ENCODE measurements at regions not wholly inside any gene's neighbourhood (a gene's known extent, or its start where the extent isn't known, plus 50 kb on each side); places are given as distances from the start of the nearest gene placed in this dataset.

GRCh38 chr2:40886655-40887054 is 434.8 kb upstream of the SLC8A1 start:
- Histone ChIP-seq H3K27ac (no peak overlapping the region), H3K27me3 (no peaks in the 10 kb centered on the region), H3K9me3 (no peaks in the 10 kb centered on the region), H3K4me1 (no peaks in the 10 kb centered on the region), H3K36me3 (no peaks in the 10 kb centered on the region), H3K4me3 (no peak overlapping the region)
- 92 to 93% methylated on average over 1 of the region's 1 CpG for WGBS, 2 donors (ENCODE audit: low coverage in 1 of 2)
- TF ChIP-seq POLR2A (IDR thresholded peaks at IDR 0.05) (no peak), CTCF (IDR thresholded peaks at IDR 0.05) (no peak), POLR2AphosphoS5 (IDR thresholded peaks at IDR 0.05) (no peak), EP300 (IDR thresholded peaks at IDR 0.05) (no peak)
- ATAC-seq, result no peak

- Histone ChIP-seq H3K36me3 (no peaks in the 10 kb centered on the region), H3K9me3 (no peaks in the 10 kb centered on the region), H3K27ac (no peak overlapping the region), H3K4me1 (no peaks in the 10 kb centered on the region), H3K27me3 (no peaks in the 10 kb centered on the region), H3K4me3 (no peak overlapping the region)
- no peak for ATAC-seq
- TF ChIP-seq CTCF (IDR thresholded peaks at IDR 0.05) (no peak), POLR2AphosphoS5 (IDR thresholded peaks at IDR 0.05) (no peak), POLR2A (IDR thresholded peaks at IDR 0.05) (no peak)
Measured at GRCh38 chr2:40896358-40896757, 444.5 kb upstream of the SLC8A1 start.

GRCh38 chr2:40914666-40915065 is 462.8 kb upstream of the SLC8A1 start:
- TF ChIP-seq EP300 (IDR thresholded peaks at IDR 0.05) (no peak), CTCF (IDR thresholded peaks at IDR 0.05) (no peak), POLR2AphosphoS5 (IDR thresholded peaks at IDR 0.05) (no peak), POLR2A (IDR thresholded peaks at IDR 0.05) (no peak)
- no peak overlapping the region for H3K27ac ChIP-seq
- H3K4me3 ChIP-seq, result no peak overlapping the region
- peaks cover 0 to 7% (median 2%) of the 10 kb centered on the region in 3 donors for H3K4me1 ChIP-seq
- no peaks in the 10 kb centered on the region for H3K36me3 ChIP-seq
- no peaks in the 10 kb centered on the region for H3K27me3 ChIP-seq
- H3K9me3 ChIP-seq, result no peaks in the 10 kb centered on the region
- no peak for ATAC-seq

GRCh38 chr2:40915651-40916050 is 463.8 kb upstream of the SLC8A1 start:
- Histone ChIP-seq H3K36me3 (no peaks in the 10 kb centered on the region), H3K27me3 (no peaks in the 10 kb centered on the region), H3K9me3 (no peaks in the 10 kb centered on the region), H3K4me3 (no peak overlapping the region), H3K27ac (no peak overlapping the region), H3K4me1 (peaks cover 0 to 7% (median 2%) of the 10 kb centered on the region in 3 donors)
- no peak for ATAC-seq
- no peak for TF ChIP-seq EP300 (IDR thresholded peaks at IDR 0.05)

GRCh38 chr2:40935349-40935748 is 483.5 kb upstream of the SLC8A1 start:
- no peak for ATAC-seq
- TF ChIP-seq POLR2A (IDR thresholded peaks at IDR 0.05) (no peak), CTCF (IDR thresholded peaks at IDR 0.05) (no peak), EP300 (IDR thresholded peaks at IDR 0.05) (no peak), POLR2AphosphoS5 (IDR thresholded peaks at IDR 0.05) (no peak)
- no peaks in the 10 kb centered on the region for H3K9me3 ChIP-seq
- no peaks in the 10 kb centered on the region for H3K36me3 ChIP-seq
- H3K4me1 ChIP-seq, result no peaks in the 10 kb centered on the region
- H3K27me3 ChIP-seq, result no peaks in the 10 kb centered on the region
- H3K4me3 ChIP-seq, result no peak overlapping the region
- WGBS, 2 donors (ENCODE audit: low coverage in 1 of 2), result 68% methylated on average over 2 of the region's 2 CpGs; no CpG with 5 or more reads in 1 of the 2 donors
- no peak overlapping the region for H3K27ac ChIP-seq

- H3K27me3 ChIP-seq, result no peaks in the 10 kb centered on the region
- 83 to 88% methylated on average over 3 of the region's 3 CpGs for WGBS, 2 donors (ENCODE audit: low coverage in 1 of 2)
- H3K4me1 ChIP-seq, result no peaks in the 10 kb centered on the region
- no peak overlapping the region for H3K4me3 ChIP-seq
- H3K9me3 ChIP-seq, result peaks cover 0 to 13% (median 0%) of the 10 kb centered on the region in 3 donors
- H3K36me3 ChIP-seq, result no peaks in the 10 kb centered on the region
- ATAC-seq, result no peak
- H3K27ac ChIP-seq, result no peak overlapping the region
- TF ChIP-seq POLR2AphosphoS5 (IDR thresholded peaks at IDR 0.05), result no peak
- TF ChIP-seq POLR2A (IDR thresholded peaks at IDR 0.05), result no peak
- no peak for TF ChIP-seq CTCF (IDR thresholded peaks at IDR 0.05)
- no peak for TF ChIP-seq EP300 (IDR thresholded peaks at IDR 0.05)
Measured at GRCh38 chr2:40937284-40937683, 485.4 kb upstream of the SLC8A1 start.
